ENCODE measurements at regions not wholly inside any gene's neighbourhood (a gene's known extent, or its start where the extent isn't known, plus 50 kb on each side); places are given as distances from the start of the nearest gene placed in this dataset.

GRCh38 chrX:102067966-102068723 lies 57.3 kb upstream of the TCEAL2 start:
- DNase-seq (ENCODE audit: low read depth) = peak; percentile 0

GRCh38 chrX:102063445-102064074 lies 61.9 kb upstream of the TCEAL2 start:
- no peak for DNase-seq (ENCODE audit: low read depth)

GRCh38 chrX:102044496-102044895 lies 81.0 kb upstream of the TCEAL2 start:
- DNase-seq (ENCODE audit: low read depth) = no peak

DNA sequence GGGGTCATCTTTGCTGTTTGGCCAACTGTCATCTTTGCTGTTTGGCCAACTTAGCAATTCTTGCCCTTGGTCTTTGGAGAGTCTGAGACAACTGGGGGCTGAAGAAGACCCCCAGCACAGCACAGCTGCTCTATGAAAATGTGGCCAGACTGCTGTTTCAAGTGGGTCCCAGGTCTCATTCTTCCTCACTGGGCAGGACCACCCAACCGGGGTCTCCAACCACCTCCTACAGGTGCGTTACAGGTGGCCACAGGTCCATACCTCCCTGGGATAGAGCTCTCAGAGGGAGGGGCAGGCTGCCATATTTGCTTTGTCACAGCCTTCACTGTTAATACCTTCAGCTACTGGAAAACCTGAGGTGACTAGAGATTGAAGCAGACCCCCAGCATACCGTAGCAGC lies 82.1 kb upstream of the TCEAL2 start:
- no peak for DNase-seq (ENCODE audit: low read depth)

GRCh38 chrX:102042372-102043325 lies 82.8 kb upstream of the TCEAL2 start:
- DNase-seq (ENCODE audit: low read depth) = no peak

- DNase-seq (ENCODE audit: low read depth) = no peak
Measured at GRCh38 chrX:102029026-102029425, 96.5 kb upstream of the TCEAL2 start.

- no peak for DNase-seq (ENCODE audit: low read depth)
Measured at GRCh38 chrX:102018208-102018607, 86.4 kb upstream of the ZMAT1 start.

DNA sequence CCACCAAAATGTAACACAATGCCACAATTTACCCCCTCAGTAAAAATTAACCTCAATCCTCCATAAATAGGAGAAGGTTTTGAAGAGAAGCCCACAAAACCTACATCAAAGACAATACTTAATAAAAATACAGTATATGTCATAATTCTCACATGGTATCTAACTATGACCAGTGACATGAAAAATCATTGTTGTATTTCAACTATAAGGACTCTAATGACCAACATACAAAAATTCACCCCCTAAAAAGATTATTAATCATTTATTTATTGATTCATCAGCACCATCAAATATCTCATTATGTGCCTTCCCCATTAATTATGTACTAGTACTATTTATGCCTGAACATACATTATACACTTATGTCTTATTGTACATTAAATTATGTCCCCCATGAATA lies 77.1 kb upstream of the ZMAT1 start:
- DNase-seq (ENCODE audit: low read depth) = no peak

DNA sequence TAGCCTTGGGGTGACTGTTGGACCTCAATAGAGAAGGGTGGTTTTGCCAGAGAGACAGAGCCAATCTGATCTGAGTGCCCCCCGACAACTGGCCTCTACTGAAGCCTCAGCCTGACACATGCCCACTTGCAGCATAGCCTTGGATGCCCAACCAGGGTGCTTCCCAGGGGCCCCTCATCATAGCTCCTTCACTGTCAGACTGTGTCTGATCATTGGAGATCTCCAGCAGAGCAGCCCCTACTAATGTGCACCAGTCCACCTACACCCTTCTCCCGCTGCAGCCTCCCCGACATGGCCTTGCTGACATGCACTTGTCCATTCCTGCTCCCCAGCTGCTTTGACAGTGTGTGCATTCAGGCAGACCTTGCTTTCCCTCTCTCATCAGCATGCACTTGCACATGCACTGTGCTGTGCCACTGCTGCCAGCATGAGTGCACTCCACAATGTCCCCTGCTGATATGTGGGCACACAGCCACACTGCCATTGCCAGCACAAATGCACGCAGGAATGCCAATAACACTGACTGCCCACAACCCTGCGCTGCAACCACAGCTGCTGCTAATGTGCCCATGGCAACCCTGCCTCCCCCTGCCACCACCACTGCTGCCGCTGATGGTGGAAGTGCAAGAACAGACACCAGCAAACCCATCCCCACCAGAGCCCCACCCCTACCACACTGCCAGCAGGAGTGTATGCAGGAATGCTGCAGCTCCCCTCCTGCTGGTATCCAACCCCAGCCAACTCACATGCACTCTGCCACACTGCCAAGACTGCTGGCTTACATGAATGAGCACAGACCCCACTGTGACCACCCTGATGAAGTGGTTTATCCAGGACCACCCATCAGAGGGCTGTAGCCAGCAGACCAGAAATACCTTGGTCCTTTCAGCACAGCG lies 68.1 kb upstream of the ZMAT1 start:
- no peak for DNase-seq (ENCODE audit: low read depth)

DNA sequence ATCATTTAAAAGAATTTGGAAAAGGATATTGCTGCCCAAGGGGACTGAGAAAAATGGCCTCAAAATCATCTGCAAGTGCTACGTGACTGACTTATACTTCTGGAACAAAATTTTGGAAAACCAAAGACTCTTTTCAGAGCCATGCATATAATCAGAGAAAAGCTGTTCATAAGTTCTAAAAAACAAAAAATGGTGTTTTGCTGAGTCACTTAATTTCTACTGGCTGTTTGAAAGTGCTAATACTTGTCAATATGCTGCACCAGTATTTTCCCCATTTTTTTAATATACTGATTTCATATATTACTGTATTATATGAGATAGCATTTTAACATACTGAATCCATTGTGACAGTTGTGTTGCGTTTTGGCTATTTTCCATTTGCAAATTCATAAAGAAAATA lies 61.5 kb upstream of the ZMAT1 start:
- DNase-seq (ENCODE audit: low read depth) = no peak

DNA sequence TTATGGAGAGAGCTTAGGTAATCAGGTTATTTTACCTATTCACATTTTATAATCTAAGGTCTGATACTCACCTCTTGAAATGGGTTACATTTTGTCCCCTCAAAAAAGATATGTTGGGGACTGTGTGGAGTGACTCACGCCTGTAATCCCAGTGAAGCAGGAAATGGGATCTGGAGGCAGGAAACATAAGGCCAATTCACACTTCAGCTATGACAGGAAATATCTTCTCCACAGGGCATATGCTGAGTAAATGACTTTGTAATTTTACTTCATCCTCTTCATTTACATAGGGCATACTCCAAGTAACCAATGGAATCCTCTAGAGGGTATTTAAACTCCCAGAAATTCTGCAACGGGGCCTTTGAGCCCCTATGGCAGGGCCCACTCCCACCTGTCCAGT lies 54.8 kb upstream of the ZMAT1 start:
- no peak for DNase-seq (ENCODE audit: low read depth)
